Calu3 (cell line): ENCODE measurements at regions not wholly inside any gene's neighbourhood (a gene's known extent, or its start where the extent isn't known, plus 50 kb on each side); places are given as distances from the start of the nearest gene placed in this dataset.
"Not testable (repeated sequence)": the region's sequence is repeated elsewhere in the genome, so short reads cannot be mapped to it uniquely, and the experiment has no call there.

Experiments used
- BruUV-seq: library from RNA; stranded (reverse); fragments of 400-500 nt; replicated peaks from 2 replicates; lab custom pipeline; 2021; lab: Mats Ljungman, UMichigan
- CTCF ChIA-PET: fragments of 300-600 bp; sonication (Branson Sonifier 250); formaldehyde crosslinking; loops from one replicate; lab custom pipeline; 2022; ENCODE audit warnings: antibody characterized with exemption; lab: Charles Lee
- DNase-seq: peaks from one replicate; pipeline ENCODE4 v3.0.0; 2022
- H3K27ac Mint-ChIP-seq: one replicate; pipeline ENCODE4 v1.8.0; 2022; ENCODE audit warnings: mixed read lengths; ENCODE audit not compliant: unreplicated experiment
- H3K27me3 Mint-ChIP-seq: one replicate; pipeline ENCODE4 v1.8.0; 2022; ENCODE audit warnings: mixed read lengths; ENCODE audit not compliant: unreplicated experiment
- H3K36me3 Mint-ChIP-seq: one replicate; pipeline ENCODE4 v1.8.0; 2022; ENCODE audit warnings: mild to moderate bottlenecking, moderate library complexity, mixed read lengths; ENCODE audit not compliant: insufficient read depth, unreplicated experiment
- H3K4me1 Mint-ChIP-seq: one replicate; pipeline ENCODE4 v1.8.0; 2022; ENCODE audit warnings: mild to moderate bottlenecking, low read depth, mixed read lengths; ENCODE audit not compliant: unreplicated experiment
- H3K4me3 Mint-ChIP-seq: one replicate; pipeline ENCODE4 v1.8.0; 2022; ENCODE audit warnings: mild to moderate bottlenecking, low read depth, moderate library complexity, mixed read lengths; ENCODE audit not compliant: unreplicated experiment
- H3K9me3 Mint-ChIP-seq: one replicate; pipeline ENCODE4 v1.8.0; 2022; ENCODE audit warnings: low read depth, mixed read lengths; ENCODE audit not compliant: unreplicated experiment
- CTCF ChIP-seq: fragments of 200-600 bp; IDR thresholded peaks from one replicate; pipeline ENCODE4 v1.8.0; 2022; ENCODE audit warnings: antibody characterized with exemption; ENCODE audit not compliant: unreplicated experiment
- intact Hi-C: fragments of 100-400 bp; cut with micrococcal nuclease; formaldehyde crosslinking; loops from one replicate; pipeline ENCODE4 v1.10.0; 2022; ENCODE audit not compliant: unreplicated experiment

GRCh38 chr12:47437570-47437969 lies 268.3 kb downstream of the RPAP3 start:
- H3K4me3 Mint-ChIP-seq, result no peak overlapping the region
- H3K27me3 Mint-ChIP-seq, result no peaks in the 10 kb centered on the region
- BruUV-seq, result no TSS peak
- TF ChIP-seq CTCF, result no peak
- no peaks in the 10 kb centered on the region for H3K36me3 Mint-ChIP-seq
- H3K27ac Mint-ChIP-seq, result no peak overlapping the region
- CTCF ChIA-PET, result no interaction called here
- peaks cover 9% of the 10 kb centered on the region for H3K9me3 Mint-ChIP-seq
- H3K4me1 Mint-ChIP-seq, result no peaks in the 10 kb centered on the region
- DNase-seq, result no peak
- intact Hi-C loops, result no loop called here

GRCh38 chr12:47433876-47434275 lies 272.0 kb downstream of the RPAP3 start:
- H3K4me1 Mint-ChIP-seq, result no peaks in the 10 kb centered on the region
- BruUV-seq, result no TSS peak
- TF ChIP-seq CTCF, result no peak
- no peak overlapping the region for H3K4me3 Mint-ChIP-seq
- DNase-seq, result no peak
- no peak overlapping the region for H3K27ac Mint-ChIP-seq
- H3K9me3 Mint-ChIP-seq, result peaks cover 9% of the 10 kb centered on the region
- CTCF ChIA-PET, result no interaction called here
- no peaks in the 10 kb centered on the region for H3K27me3 Mint-ChIP-seq
- intact Hi-C loops, result no loop called here
- H3K36me3 Mint-ChIP-seq, result no peaks in the 10 kb centered on the region

GRCh38 chr12:47426678-47427309 lies 279.0 kb downstream of the RPAP3 start:
- peak; percentile 2 for DNase-seq
- H3K27me3 Mint-ChIP-seq, H3K36me3 Mint-ChIP-seq, H3K4me1 Mint-ChIP-seq, H3K9me3 Mint-ChIP-seq, intact Hi-C loops, CTCF ChIA-PET, BruUV-seq: not testable (repeated sequence)
- Mint-ChIP-seq H3K27ac (peak overlapping the region; percentile 61), H3K4me3 (peak overlapping the region; percentile 68)

GRCh38 chr12:47422611-47423010 lies 283.2 kb downstream of the RPAP3 start:
- no TSS peak for BruUV-seq
- Mint-ChIP-seq H3K27ac (no peak overlapping the region), H3K36me3 (peaks cover 6% of the 10 kb centered on the region), H3K27me3 (no peaks in the 10 kb centered on the region), H3K4me1 (no peaks in the 10 kb centered on the region), H3K9me3 (no peaks in the 10 kb centered on the region), H3K4me3 (no peak overlapping the region)
- intact Hi-C loops, result no loop called here
- DNase-seq, result no peak
- TF ChIP-seq CTCF, result no peak
- CTCF ChIA-PET, result no interaction called here

- Mint-ChIP-seq H3K9me3 (no peaks in the 10 kb centered on the region), H3K27me3 (no peaks in the 10 kb centered on the region), H3K4me1 (no peaks in the 10 kb centered on the region), H3K36me3 (no peaks in the 10 kb centered on the region), H3K4me3 (no peak overlapping the region), H3K27ac (no peak overlapping the region)
- no peak for TF ChIP-seq CTCF
- no peak for DNase-seq
- BruUV-seq, result no TSS peak
- CTCF ChIA-PET, result no interaction called here
- intact Hi-C loops, result no loop called here
Measured at GRCh38 chr12:47419497-47419896, 286.3 kb downstream of the RPAP3 start.
